ENCODE measurements at regions not wholly inside any gene's neighbourhood (a gene's known extent, or its start where the extent isn't known, plus 50 kb on each side); places are given as distances from the start of the nearest gene placed in this dataset.

DNA sequence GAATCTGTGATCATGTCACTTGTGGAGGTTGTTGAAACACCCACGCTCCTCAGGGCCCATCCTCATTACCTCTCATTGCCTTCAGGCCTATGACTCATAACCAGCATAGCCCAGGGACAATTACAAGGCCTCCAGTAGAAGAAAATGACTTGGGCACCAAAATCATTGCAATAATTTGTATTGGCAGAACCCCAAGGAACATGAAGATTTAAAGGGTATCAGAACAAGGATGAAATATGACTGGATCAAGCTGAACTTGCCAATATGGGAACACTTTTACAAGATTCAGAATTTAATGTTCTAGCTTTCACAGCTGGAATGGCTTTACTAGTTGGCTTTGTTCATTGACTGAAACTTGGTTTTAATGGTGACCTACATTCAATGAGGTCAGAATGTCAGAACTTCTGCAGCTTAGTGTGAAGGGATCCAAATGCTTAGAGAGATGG lies 156.4 kb downstream of the COPS8 start:
- Histone ChIP-seq H3K27ac (peak overlapping the region in 4 of 10 donors; percentile 4 to 26 (median 13)), H3K4me3 (no peak overlapping the region), H3K27me3 (no peaks in the 10 kb centered on the region), H3K9me3 (peaks cover 0 to 44% (median 9%) of the 10 kb centered on the region in 11 donors), H3K4me1 (peaks cover 0 to 6% (median 0%) of the 10 kb centered on the region in 9 donors), H3K36me3 (no peaks in the 10 kb centered on the region)
- WGBS, 2 donors = 62 to 81% methylated on average over 1 of the region's 1 CpG
- DNase-seq = no peak
- intact Hi-C loops (cut with DNase I) = no loop called here
- peak in 7 of 8 donors; percentile 42 to 76 (median 63) for ATAC-seq
- TF ChIP-seq, protein P1, sequence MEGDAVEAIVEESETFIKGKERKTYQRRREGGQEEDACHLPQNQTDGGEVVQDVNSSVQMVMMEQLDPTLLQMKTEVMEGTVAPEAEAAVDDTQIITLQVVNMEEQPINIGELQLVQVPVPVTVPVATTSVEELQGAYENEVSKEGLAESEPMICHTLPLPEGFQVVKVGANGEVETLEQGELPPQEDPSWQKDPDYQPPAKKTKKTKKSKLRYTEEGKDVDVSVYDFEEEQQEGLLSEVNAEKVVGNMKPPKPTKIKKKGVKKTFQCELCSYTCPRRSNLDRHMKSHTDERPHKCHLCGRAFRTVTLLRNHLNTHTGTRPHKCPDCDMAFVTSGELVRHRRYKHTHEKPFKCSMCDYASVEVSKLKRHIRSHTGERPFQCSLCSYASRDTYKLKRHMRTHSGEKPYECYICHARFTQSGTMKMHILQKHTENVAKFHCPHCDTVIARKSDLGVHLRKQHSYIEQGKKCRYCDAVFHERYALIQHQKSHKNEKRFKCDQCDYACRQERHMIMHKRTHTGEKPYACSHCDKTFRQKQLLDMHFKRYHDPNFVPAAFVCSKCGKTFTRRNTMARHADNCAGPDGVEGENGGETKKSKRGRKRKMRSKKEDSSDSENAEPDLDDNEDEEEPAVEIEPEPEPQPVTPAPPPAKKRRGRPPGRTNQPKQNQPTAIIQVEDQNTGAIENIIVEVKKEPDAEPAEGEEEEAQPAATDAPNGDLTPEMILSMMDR (IDR thresholded peaks at IDR 0.05) = no peak

- H3K9me3 ChIP-seq = peaks cover 0 to 44% (median 9%) of the 10 kb centered on the region in 11 donors
- no peaks in the 10 kb centered on the region for H3K27me3 ChIP-seq
- H3K4me3 ChIP-seq = no peak overlapping the region
- DNase-seq = no peak
- no peak for ATAC-seq
- H3K36me3 ChIP-seq = no peaks in the 10 kb centered on the region
- intact Hi-C loops (cut with DNase I) = no loop called here
- TF ChIP-seq, protein P1 (IDR thresholded peaks at IDR 0.05) = no peak
- H3K27ac ChIP-seq = peak overlapping the region in 1 of 10 donors; percentile 73
- WGBS, 2 donors = 76 to 88% methylated on average over 2 of the region's 2 CpGs
- H3K4me1 ChIP-seq = peaks cover 0 to 6% (median 0%) of the 10 kb centered on the region in 9 donors
Observed at GRCh38 chr2:237243487-237243886, 157.8 kb downstream of the COPS8 start.

- DNase-seq = no peak
- H3K4me3 ChIP-seq = no peak overlapping the region
- intact Hi-C loops (cut with DNase I) = no loop called here
- H3K36me3 ChIP-seq = no peaks in the 10 kb centered on the region
- peaks cover 0 to 6% (median 0%) of the 10 kb centered on the region in 9 donors for H3K4me1 ChIP-seq
- TF ChIP-seq, protein P1 (IDR thresholded peaks at IDR 0.05) = no peak
- H3K9me3 ChIP-seq = peaks cover 0 to 44% (median 9%) of the 10 kb centered on the region in 11 donors
- no peaks in the 10 kb centered on the region for H3K27me3 ChIP-seq
- 80% methylated on average over 2 of the region's 2 CpGs for WGBS, 2 donors
- peak overlapping the region in 2 of 10 donors; percentile 41 to 73 for H3K27ac ChIP-seq
- ATAC-seq = no peak
Observed at GRCh38 chr2:237244178-237244577, 158.5 kb downstream of the COPS8 start.

GRCh38 chr2:237244976-237245646 lies 159.4 kb downstream of the COPS8 start:
- no peak for DNase-seq
- peak overlapping the region in 3 of 10 donors; percentile 35 to 73 (median 41) for H3K27ac ChIP-seq
- no peaks in the 10 kb centered on the region for H3K27me3 ChIP-seq
- H3K4me1 ChIP-seq = peaks cover 0 to 6% (median 0%) of the 10 kb centered on the region in 9 donors
- H3K9me3 ChIP-seq = peaks cover 0 to 37% (median 9%) of the 10 kb centered on the region in 11 donors
- peak in 5 of 8 donors; percentile 16 to 85 (median 47) for ATAC-seq
- no peaks in the 10 kb centered on the region for H3K36me3 ChIP-seq
- WGBS, 2 donors = 87 to 89% methylated on average over 3 of the region's 3 CpGs
- TF ChIP-seq, protein P1 (IDR thresholded peaks at IDR 0.05) = no peak
- intact Hi-C loops (cut with DNase I) = no loop called here
- no peak overlapping the region for H3K4me3 ChIP-seq

Data from heart right ventricle (tissue), 16 donors.